Endodermal cell (in vitro differentiated cells): ENCODE measurements at regions not wholly inside any gene's neighbourhood (a gene's known extent, or its start where the extent isn't known, plus 50 kb on each side); places are given as distances from the start of the nearest gene placed in this dataset.

Experiments
- DNase-seq: peaks from one replicate; pipeline ENCODE4 v3.0.0-alpha.2; 2017
- H3K27ac ChIP-seq: 2 replicates; pipeline ENCODE4 v1.5.1; 2013; ENCODE audit warnings: mild to moderate bottlenecking, low read depth, low read length, moderate library complexity
- H3K27me3 ChIP-seq: 2 replicates; pipeline ENCODE4 v1.6.1; 2013; ENCODE audit warnings: mild to moderate bottlenecking, low read length, moderate library complexity; ENCODE audit not compliant: insufficient read depth, control insufficient read depth, poor library complexity, severe bottlenecking
- H3K36me3 ChIP-seq: 2 replicates; pipeline ENCODE4 v1.7.0; 2013; ENCODE audit warnings: mild to moderate bottlenecking, low read length, moderate library complexity; ENCODE audit not compliant: control insufficient read depth, insufficient read depth
- H3K4me1 ChIP-seq: one replicate; pipeline ENCODE4 v1.7.0; 2013; ENCODE audit warnings: low read length; ENCODE audit not compliant: control insufficient read depth, insufficient read depth
- H3K4me3 ChIP-seq: 2 replicates; pipeline ENCODE4 v1.5.1; 2013; ENCODE audit warnings: mild to moderate bottlenecking, low read length, moderate library complexity
- H3K9ac ChIP-seq: 2 replicates; pipeline ENCODE4 v1.6.1; 2013; ENCODE audit warnings: mild to moderate bottlenecking, low read length, moderate library complexity; ENCODE audit not compliant: poor library complexity, severe bottlenecking; ENCODE audit errors: extremely low read depth
- H3K9me3 ChIP-seq: 2 replicates; pipeline ENCODE4 v1.6.1; 2013; ENCODE audit warnings: mild to moderate bottlenecking, low read length, moderate library complexity; ENCODE audit not compliant: control insufficient read depth
- H3K27ac Mint-ChIP-seq: 2 replicates; pipeline ENCODE4 v1.8.0; 2020; ENCODE audit warnings: mixed read lengths
- H3K27me3 Mint-ChIP-seq: 2 replicates; pipeline ENCODE4 v1.8.0; 2021; ENCODE audit warnings: mild to moderate bottlenecking, mixed read lengths; ENCODE audit not compliant: insufficient read depth
- H3K36me3 Mint-ChIP-seq: 2 replicates; pipeline ENCODE4 v1.8.0; 2020; ENCODE audit warnings: low read depth, mixed read lengths
- H3K4me1 Mint-ChIP-seq: 2 replicates; pipeline ENCODE4 v1.8.0; 2020; ENCODE audit warnings: mixed read lengths
- H3K4me3 Mint-ChIP-seq: 2 replicates; pipeline ENCODE4 v1.8.0; 2020; ENCODE audit warnings: mild to moderate bottlenecking, moderate library complexity, mixed read lengths
- H3K9me3 Mint-ChIP-seq: 2 replicates; pipeline ENCODE4 v1.8.0; 2020; ENCODE audit warnings: mild to moderate bottlenecking, mixed read lengths
- CTCF ChIP-seq: fragments of 200-600 bp; sonication (generic); conservative IDR thresholded peaks from 2 replicates; pipeline ENCODE4 v1.5.0; 2021; ENCODE audit warnings: antibody characterized with exemption, mild to moderate bottlenecking
- WGBS, 2 experiments: methylation state at CpG; one replicate each; pipeline versions ENCODE4 v1.1.5 to v1.1.7; 2013; ENCODE audit warnings: missing lambda C conversion rate in 2 of 2, mixed read lengths in 1 of 2; ENCODE audit not compliant: insufficient coverage in 1 of 2, insufficient read length in 1 of 2; 5-methylcytosine and 5-hydroxymethylcytosine counted together

GRCh38 chr5:145244788-145245187 lies 590.4 kb downstream of the PRELID2 start:
- Histone ChIP-seq H3K36me3 (no peaks in the 10 kb centered on the region), H3K4me3 (peak overlapping the region; percentile 42), H3K27me3 (no peaks in the 10 kb centered on the region), H3K9me3 (no peaks in the 10 kb centered on the region), H3K27ac (peak overlapping the region; percentile 27), H3K4me1 (peaks cover 4% of the 10 kb centered on the region), H3K9ac (no peak overlapping the region)
- WGBS, 2 experiments = 100% methylated on average over 1 of the region's 2 CpGs; no CpG with 5 or more reads in 1 of the 2 experiments
- Mint-ChIP-seq H3K4me1 (peaks cover 30% of the 10 kb centered on the region), H3K27me3 (no peaks in the 10 kb centered on the region), H3K9me3 (no peaks in the 10 kb centered on the region), H3K27ac (no peak overlapping the region), H3K4me3 (no peak overlapping the region), H3K36me3 (no peaks in the 10 kb centered on the region)
- DNase-seq = no peak
- TF ChIP-seq CTCF = no peak

GRCh38 chr5:145244251-145244650 lies 590.9 kb downstream of the PRELID2 start:
- H3K27ac ChIP-seq = no peak overlapping the region
- no peak for DNase-seq
- Mint-ChIP-seq H3K4me3 (no peak overlapping the region), H3K27ac (no peak overlapping the region), H3K36me3 (no peaks in the 10 kb centered on the region), H3K4me1 (peaks cover 30% of the 10 kb centered on the region), H3K27me3 (no peaks in the 10 kb centered on the region), H3K9me3 (no peaks in the 10 kb centered on the region)
- WGBS, 2 experiments = 83 to 95% methylated on average over 3 to 4 of the region's 4 CpGs
- no peak for TF ChIP-seq CTCF
- no peaks in the 10 kb centered on the region for H3K27me3 ChIP-seq
- H3K4me1 ChIP-seq = peaks cover 4% of the 10 kb centered on the region
- H3K4me3 ChIP-seq = no peak overlapping the region
- no peaks in the 10 kb centered on the region for H3K9me3 ChIP-seq
- no peak overlapping the region for H3K9ac ChIP-seq
- H3K36me3 ChIP-seq = no peaks in the 10 kb centered on the region

GRCh38 chr5:145243016-145243415 lies 592.1 kb downstream of the PRELID2 start:
- no peak for DNase-seq
- no peak for TF ChIP-seq CTCF
- H3K27me3 ChIP-seq = no peaks in the 10 kb centered on the region
- no peak overlapping the region for H3K4me3 ChIP-seq
- WGBS, 2 experiments = 94% methylated on average over 2 of the region's 2 CpGs; no CpG with 5 or more reads in 1 of the 2 experiments
- H3K9ac ChIP-seq = no peak overlapping the region
- no peaks in the 10 kb centered on the region for H3K27me3 Mint-ChIP-seq
- H3K9me3 ChIP-seq = no peaks in the 10 kb centered on the region
- H3K4me3 Mint-ChIP-seq = no peak overlapping the region
- peaks cover 4% of the 10 kb centered on the region for H3K4me1 ChIP-seq
- no peak overlapping the region for H3K27ac ChIP-seq
- no peaks in the 10 kb centered on the region for H3K36me3 Mint-ChIP-seq
- peaks cover 30% of the 10 kb centered on the region for H3K4me1 Mint-ChIP-seq
- no peak overlapping the region for H3K27ac Mint-ChIP-seq
- no peaks in the 10 kb centered on the region for H3K36me3 ChIP-seq
- H3K9me3 Mint-ChIP-seq = no peaks in the 10 kb centered on the region
